Loucy (cell line): ENCODE measurements at regions not wholly inside any gene's neighbourhood (a gene's known extent, or its start where the extent isn't known, plus 50 kb on each side); places are given as distances from the start of the nearest gene placed in this dataset.

ENCODE experiments used
- H2AFZ ChIP-seq: fragments of 200-600 bp; sonication (generic); 2 replicates; pipeline ENCODE4 v1.6.0; 2016; ENCODE audit warnings: antibody characterized with exemption, mild to moderate bottlenecking, low read length, moderate library complexity
- H3F3A ChIP-seq: fragments of 200-600 bp; 2 replicates; pipeline ENCODE4 v1.6.0; 2016; ENCODE audit warnings: antibody characterized with exemption, low read depth, mild to moderate bottlenecking
- H3K27me3 ChIP-seq: fragments of 200-600 bp; sonication (generic); 2 replicates; pipeline ENCODE4 v1.6.1; 2014; ENCODE audit warnings: low read length, mild to moderate bottlenecking; ENCODE audit not compliant: insufficient read depth, poor library complexity, severe bottlenecking
- H3K36me3 ChIP-seq: fragments of 200-600 bp; sonication (generic); 2 replicates; pipeline ENCODE4 v1.6.1; 2016; ENCODE audit warnings: low read length; ENCODE audit not compliant: insufficient read depth
- H3K4me1 ChIP-seq: fragments of 200-600 bp; sonication (generic); 2 replicates; pipeline ENCODE4 v1.5.1; 2014; ENCODE audit warnings: low read length, mild to moderate bottlenecking; ENCODE audit not compliant: insufficient read depth, poor library complexity, severe bottlenecking
- H3K4me2 ChIP-seq: fragments of 200-600 bp; sonication (generic); 2 replicates; pipeline ENCODE4 v1.6.0; 2014; ENCODE audit warnings: antibody characterized with exemption, low read length, low read depth, mild to moderate bottlenecking; ENCODE audit not compliant: poor library complexity, severe bottlenecking
- H3K4me3 ChIP-seq: fragments of 200-600 bp; sonication (generic); 2 replicates; pipeline ENCODE4 v1.5.1; 2014; ENCODE audit warnings: low read length, mild to moderate bottlenecking, mixed read lengths; ENCODE audit not compliant: poor library complexity, severe bottlenecking
- H3K79me2 ChIP-seq: fragments of 200-600 bp; sonication (generic); 2 replicates; pipeline ENCODE4 v1.6.1; 2014; ENCODE audit warnings: low read length; ENCODE audit not compliant: insufficient read depth
- H3K9ac ChIP-seq: fragments of 200-600 bp; sonication (generic); 2 replicates; pipeline ENCODE4 v1.6.0; 2014; ENCODE audit warnings: mild to moderate bottlenecking, low read depth, low read length, moderate library complexity; ENCODE audit not compliant: poor library complexity, severe bottlenecking
- H3K9me2 ChIP-seq: fragments of 200-600 bp; sonication (generic); replicated peaks from 2 replicates; pipeline ENCODE4 v1.6.1; 2016; ENCODE audit warnings: low read depth, low read length, mixed read lengths
- H3K9me3 ChIP-seq: fragments of 200-600 bp; sonication (generic); 2 replicates; pipeline ENCODE4 v1.6.1; 2014; ENCODE audit warnings: mild to moderate bottlenecking, antibody characterized with exemption, low read length, low read depth; ENCODE audit not compliant: insufficient read depth
- H4K20me1 ChIP-seq: fragments of 200-600 bp; sonication (generic); 2 replicates; pipeline ENCODE4 v1.6.0; 2014; ENCODE audit warnings: antibody characterized with exemption, low read length, mild to moderate bottlenecking; ENCODE audit not compliant: insufficient read depth, poor library complexity, severe bottlenecking
- EZH2phosphoT487 ChIP-seq: fragments of 200-600 bp; IDR thresholded peaks from 2 replicates; pipeline ENCODE4 v1.6.1; 2018; ENCODE audit warnings: antibody characterized with exemption, mild to moderate bottlenecking, moderate library complexity, borderline replicate concordance
- TF ChIP-seq, protein P1 (sequence below): fragments of 200-600 bp; sonication (generic); conservative IDR thresholded peaks from 2 replicates; pipeline ENCODE4 v1.5.1; 2014; ENCODE audit warnings: mild to moderate bottlenecking, antibody characterized with exemption, low read length

DNA sequence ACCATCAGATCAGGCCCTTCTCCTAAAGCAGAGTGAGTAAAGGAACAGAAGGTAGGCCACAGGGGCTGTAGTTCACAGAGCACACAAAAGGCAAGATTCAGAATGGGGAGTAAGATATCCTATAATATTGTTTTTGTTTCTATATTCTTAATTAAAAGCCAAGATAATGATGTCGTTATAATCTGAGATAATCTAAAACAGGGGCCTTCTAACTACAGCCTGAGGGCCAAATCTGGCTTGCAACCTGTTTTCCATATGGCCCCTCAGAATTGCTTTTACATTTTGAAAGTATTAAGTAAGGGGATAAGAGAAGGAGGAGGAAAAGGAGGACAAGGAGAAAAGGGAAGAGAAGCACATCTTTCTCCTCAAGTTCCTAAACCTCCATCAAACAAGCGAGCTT is 435.8 kb downstream of the CSNK1G3 start:
- Histone ChIP-seq H3F3A (no peaks in the 10 kb centered on the region), H3K4me3 (no peak overlapping the region), H3K9me3 (no peaks in the 10 kb centered on the region), H3K9ac (no peak overlapping the region), H3K9me2 (no peaks in the 10 kb centered on the region), H3K27me3 (no peaks in the 10 kb centered on the region), H3K79me2 (no peaks in the 10 kb centered on the region), H4K20me1 (no peaks in the 10 kb centered on the region), H2AFZ (no peak overlapping the region), H3K36me3 (no peaks in the 10 kb centered on the region), H3K4me1 (no peaks in the 10 kb centered on the region), H3K4me2 (no peak overlapping the region)
- TF ChIP-seq, protein P1, sequence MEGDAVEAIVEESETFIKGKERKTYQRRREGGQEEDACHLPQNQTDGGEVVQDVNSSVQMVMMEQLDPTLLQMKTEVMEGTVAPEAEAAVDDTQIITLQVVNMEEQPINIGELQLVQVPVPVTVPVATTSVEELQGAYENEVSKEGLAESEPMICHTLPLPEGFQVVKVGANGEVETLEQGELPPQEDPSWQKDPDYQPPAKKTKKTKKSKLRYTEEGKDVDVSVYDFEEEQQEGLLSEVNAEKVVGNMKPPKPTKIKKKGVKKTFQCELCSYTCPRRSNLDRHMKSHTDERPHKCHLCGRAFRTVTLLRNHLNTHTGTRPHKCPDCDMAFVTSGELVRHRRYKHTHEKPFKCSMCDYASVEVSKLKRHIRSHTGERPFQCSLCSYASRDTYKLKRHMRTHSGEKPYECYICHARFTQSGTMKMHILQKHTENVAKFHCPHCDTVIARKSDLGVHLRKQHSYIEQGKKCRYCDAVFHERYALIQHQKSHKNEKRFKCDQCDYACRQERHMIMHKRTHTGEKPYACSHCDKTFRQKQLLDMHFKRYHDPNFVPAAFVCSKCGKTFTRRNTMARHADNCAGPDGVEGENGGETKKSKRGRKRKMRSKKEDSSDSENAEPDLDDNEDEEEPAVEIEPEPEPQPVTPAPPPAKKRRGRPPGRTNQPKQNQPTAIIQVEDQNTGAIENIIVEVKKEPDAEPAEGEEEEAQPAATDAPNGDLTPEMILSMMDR: no peak
- TF ChIP-seq EZH2phosphoT487: no peak

DNA sequence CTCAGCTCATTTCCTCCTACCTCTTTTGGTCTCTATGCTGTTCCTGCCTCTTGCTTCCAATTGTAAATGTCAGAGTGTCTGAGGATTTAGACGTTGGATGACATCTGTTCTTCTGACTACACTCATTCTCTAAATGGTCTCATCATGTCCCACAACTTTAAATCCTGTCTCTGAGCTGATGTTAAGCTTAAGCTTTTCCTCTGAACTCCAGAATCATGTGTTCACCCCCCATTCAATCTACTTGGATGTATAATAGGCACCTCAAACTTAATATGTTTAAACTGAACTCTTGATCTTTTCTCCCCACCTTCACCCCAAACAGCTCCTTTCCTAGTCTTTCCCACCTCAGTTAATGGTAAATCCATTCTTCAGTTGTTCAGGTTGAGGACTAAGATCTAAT is 433.6 kb downstream of the CSNK1G3 start:
- H3K4me2 ChIP-seq: no peak overlapping the region
- H3F3A ChIP-seq: no peaks in the 10 kb centered on the region
- H3K27me3 ChIP-seq: no peaks in the 10 kb centered on the region
- TF ChIP-seq, protein P1: no peak
- TF ChIP-seq EZH2phosphoT487: no peak
- H3K79me2 ChIP-seq: no peaks in the 10 kb centered on the region
- no peaks in the 10 kb centered on the region for H3K9me3 ChIP-seq
- H3K9me2 ChIP-seq: no peaks in the 10 kb centered on the region
- H3K36me3 ChIP-seq: no peaks in the 10 kb centered on the region
- no peak overlapping the region for H3K4me3 ChIP-seq
- H3K4me1 ChIP-seq: no peaks in the 10 kb centered on the region
- no peak overlapping the region for H2AFZ ChIP-seq
- H4K20me1 ChIP-seq: no peaks in the 10 kb centered on the region
- no peak overlapping the region for H3K9ac ChIP-seq

DNA sequence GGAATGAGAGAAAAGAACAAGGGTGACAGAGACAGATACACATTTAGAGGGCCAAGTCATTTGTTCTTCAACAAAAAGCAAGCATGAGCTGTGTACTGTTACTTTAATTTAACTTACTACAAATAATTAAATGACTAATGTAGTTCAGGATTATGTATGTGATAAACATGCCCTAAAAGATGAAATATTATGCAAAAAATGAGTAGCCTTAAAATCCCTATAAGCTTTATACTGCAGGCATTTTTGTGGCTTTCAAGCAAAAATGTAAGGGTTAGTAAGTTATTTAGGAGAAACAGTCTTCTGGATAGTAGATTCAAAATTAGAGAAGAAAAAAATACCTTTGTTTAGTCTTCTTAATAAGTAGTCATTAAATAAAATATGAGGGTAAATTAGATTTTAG is 431.2 kb downstream of the CSNK1G3 start:
- no peak overlapping the region for H3K4me3 ChIP-seq
- H4K20me1 ChIP-seq: no peaks in the 10 kb centered on the region
- no peaks in the 10 kb centered on the region for H3K4me1 ChIP-seq
- no peaks in the 10 kb centered on the region for H3F3A ChIP-seq
- H3K9me2 ChIP-seq: no peaks in the 10 kb centered on the region
- no peaks in the 10 kb centered on the region for H3K27me3 ChIP-seq
- H3K4me2 ChIP-seq: no peak overlapping the region
- no peaks in the 10 kb centered on the region for H3K79me2 ChIP-seq
- H2AFZ ChIP-seq: no peak overlapping the region
- no peaks in the 10 kb centered on the region for H3K36me3 ChIP-seq
- no peaks in the 10 kb centered on the region for H3K9me3 ChIP-seq
- TF ChIP-seq EZH2phosphoT487: no peak
- TF ChIP-seq, protein P1: no peak
- H3K9ac ChIP-seq: no peak overlapping the region
